HEK293 (cell line): ENCODE measurements at regions not wholly inside any gene's neighbourhood (a gene's known extent, or its start where the extent isn't known, plus 50 kb on each side); places are given as distances from the start of the nearest gene placed in this dataset.

Source experiments
- CTCF ChIA-PET: fragments of 350-600 bp; formaldehyde crosslinking; extraction: SDS; loops from one replicate; lab custom pipeline; 2021; ENCODE audit warnings: antibody characterized with exemption; lab: Yijun Ruan, JAX
- POLR2A ChIA-PET: fragments of 300-600 bp; formaldehyde crosslinking; extraction: SDS; loops from one replicate; lab custom pipeline; 2020; ENCODE audit warnings: antibody characterized with exemption, inconsistent platforms; lab: Yijun Ruan, JAX
- H3K27ac ChIP-seq: fragments of 200-500 bp; sonication (Bioruptor generic); 2 replicates; pipeline ENCODE4 v1.5.1; 2014; ENCODE audit warnings: low read depth, low read length, control low read depth, inconsistent platforms; ENCODE audit errors: extremely low read depth
- H3K36me3 ChIP-seq, 2 experiments: fragments of 200-500 bp in 1 of 2; sonication (Bioruptor generic) in 1 of 2; 1 replicate in 1 of 2; 2 replicates in 1 of 2; pipeline ENCODE4 v1.5.1; 2014 to 2017; ENCODE audit warnings: inconsistent platforms in 2 of 2, low read length in 2 of 2; ENCODE audit not compliant: control insufficient read depth in 2 of 2, insufficient read depth in 1 of 2
- H3K4me1 ChIP-seq: fragments of 200-500 bp; sonication (Bioruptor generic); 2 replicates; pipeline ENCODE4 v1.5.1; 2014; ENCODE audit warnings: mild to moderate bottlenecking, low read length, inconsistent platforms; ENCODE audit not compliant: control insufficient read depth, insufficient read depth
- H3K4me3 ChIP-seq: 2 replicates; pipeline ENCODE4 v1.5.1; 2011; ENCODE audit warnings: low read depth, mild to moderate bottlenecking, control low read depth, low read length, moderate library complexity
- H3K9me3 ChIP-seq: fragments of 200-500 bp; sonication (Bioruptor generic); 2 replicates; pipeline ENCODE4 v1.5.1; 2014; ENCODE audit warnings: low read depth, low read length, inconsistent platforms; ENCODE audit not compliant: control insufficient read depth, insufficient read depth
- AEBP2 ChIP-seq: fragments of 450-650 bp; formaldehyde crosslinking; IDR thresholded peaks from 2 replicates; pipeline ENCODE4 v1.5.1; 2016; ENCODE audit warnings: missing biosample characterization, missing genetic modification characterization, borderline replicate concordance
- HOXD13 ChIP-seq: sonication (generic); formaldehyde crosslinking; IDR thresholded peaks from 2 replicates; pipeline ENCODE4 v1.8.0; 2022; ENCODE audit warnings: missing genetic modification reagents, borderline replicate concordance
- OVOL3 ChIP-seq: fragments of 450-650 bp; formaldehyde crosslinking; IDR thresholded peaks from 2 replicates; pipeline ENCODE4 v1.5.1; 2016; ENCODE audit warnings: missing biosample characterization, missing genetic modification characterization
- PBX3 ChIP-seq: sonication (generic); formaldehyde crosslinking; IDR thresholded peaks from 2 replicates; pipeline ENCODE4 v1.8.1; 2022; ENCODE audit warnings: mild to moderate bottlenecking, moderate library complexity, missing genetic modification reagents
- REST ChIP-seq: fragments of 450-650 bp; formaldehyde crosslinking; IDR thresholded peaks from 2 replicates; pipeline ENCODE4 v1.5.1; 2016; ENCODE audit warnings: missing biosample characterization, missing genetic modification characterization
- TRIM28 ChIP-seq: IDR thresholded peaks from 2 replicates; pipeline ENCODE4 v1.6.1; 2011; ENCODE audit warnings: low read length, control low read depth, borderline replicate concordance
- YY2 ChIP-seq: fragments of 450-650 bp; formaldehyde crosslinking; IDR thresholded peaks from 2 replicates; pipeline ENCODE4 v1.5.1; 2016; ENCODE audit warnings: missing biosample characterization, missing genetic modification characterization
- ZBTB11 ChIP-seq: fragments of 450-650 bp; formaldehyde crosslinking; conservative IDR thresholded peaks from 2 replicates; pipeline ENCODE4 v1.5.1; 2016; ENCODE audit warnings: low read depth, missing biosample characterization, missing genetic modification characterization
- ZFP3 ChIP-seq: fragments of 450-650 bp; formaldehyde crosslinking; IDR thresholded peaks from 2 replicates; pipeline ENCODE4 v1.5.1; 2016; ENCODE audit warnings: low read depth, missing biosample characterization, missing genetic modification characterization
- ZNF175 ChIP-seq: fragments of 450-650 bp; formaldehyde crosslinking; IDR thresholded peaks from 2 replicates; pipeline ENCODE4 v1.5.1; 2016; ENCODE audit warnings: missing biosample characterization, missing genetic modification characterization
- ZNF19 ChIP-seq: fragments of 450-650 bp; formaldehyde crosslinking; IDR thresholded peaks from 2 replicates; pipeline ENCODE4; 2016; ENCODE audit warnings: missing biosample characterization, missing genetic modification characterization, low read depth
- ZNF266 ChIP-seq: fragments of 450-650 bp; formaldehyde crosslinking; IDR thresholded peaks from 2 replicates; pipeline ENCODE4 v1.5.1; 2016; ENCODE audit warnings: missing biosample characterization, missing genetic modification characterization, low read depth
- ZNF488 ChIP-seq: fragments of 450-650 bp; formaldehyde crosslinking; IDR thresholded peaks from 2 replicates; pipeline ENCODE4 v1.5.1; 2016; ENCODE audit warnings: missing biosample characterization, missing genetic modification characterization
- ZNF639 ChIP-seq: fragments of 450-650 bp; formaldehyde crosslinking; IDR thresholded peaks from 2 replicates; pipeline ENCODE4 v1.5.1; 2016; ENCODE audit warnings: missing biosample characterization, missing genetic modification characterization
- ZNF777 ChIP-seq: fragments of 450-650 bp; formaldehyde crosslinking; IDR thresholded peaks from 2 replicates; pipeline ENCODE4 v1.5.1; 2017; ENCODE audit warnings: missing biosample characterization, missing genetic modification characterization, borderline replicate concordance

GRCh38 chr18:40493316-40493715, 1461.7 kb upstream of the PIK3C3 start (continued):
- TF ChIP-seq ZBTB11 (tag by site-specific recombination) (no peak), YY2 (no peak)

GRCh38 chr18:40489301-40489700, 1465.7 kb upstream of the PIK3C3 start:
- no peak for TF ChIP-seq ZFP3
- TF ChIP-seq ZNF266 (tag by site-specific recombination), result no peak
- no peak for TF ChIP-seq ZNF777
- TF ChIP-seq REST (tag by site-specific recombination), result no peak
- no peak for TF ChIP-seq ZNF488
- TF ChIP-seq HOXD13 (CRISPR knock-in tag), result no peak
- no peak for TF ChIP-seq ZNF175 (tag by site-specific recombination)
- TF ChIP-seq TRIM28, result no peak
- no peak for TF ChIP-seq ZNF19 (tag by site-specific recombination)
- TF ChIP-seq OVOL3 (tag by site-specific recombination), result no peak
- TF ChIP-seq AEBP2 (tag by site-specific recombination), result no peak
- no peak for TF ChIP-seq ZNF639 (tag by site-specific recombination)
- no peak for TF ChIP-seq PBX3
- H3K27ac ChIP-seq, result no peak overlapping the region
- CTCF ChIA-PET, result no interaction called here

More at GRCh38 chr18:40489301-40489700, 1465.7 kb upstream of the PIK3C3 start:
- POLR2A ChIA-PET, result interaction anchor here (0.6 kb wide), 1 partner anchor 625 kb away, joined by 3 read pairs; no protein-coding TSS in a partner anchor
- Histone ChIP-seq H3K4me1 (no peaks in the 10 kb centered on the region), H3K9me3 (no peaks in the 10 kb centered on the region), H3K36me3 (no peaks in the 10 kb centered on the region), H3K4me3 (no peak overlapping the region)
